ENCODE measurements at regions not wholly inside any gene's neighbourhood (a gene's known extent, or its start where the extent isn't known, plus 50 kb on each side); places are given as distances from the start of the nearest gene placed in this dataset.

GRCh38 chr10:108348215-108348614 is 1183.7 kb upstream of the SORCS1 start:
- Histone ChIP-seq H3F3A (ENCODE audit: insufficient read depth, low read length) (no peaks in the 10 kb centered on the region), H4K20me1 (ENCODE audit: insufficient read depth, low read length) (no peaks in the 10 kb centered on the region), H3K79me2 (ENCODE audit: insufficient read depth, low read length) (no peaks in the 10 kb centered on the region), H3K27ac (ENCODE audit: low read depth, low read length, poor library complexity, severe bottlenecking) (no peak overlapping the region), H3K36me3 (ENCODE audit: insufficient read depth, low read length) (no peaks in the 10 kb centered on the region), H3K4me2 (ENCODE audit: low read length) (no peak overlapping the region), H3K27me3 (ENCODE audit: insufficient read depth, low read length) (no peaks in the 10 kb centered on the region), H3K9me2 (ENCODE audit: low read depth, low read length) (no peaks in the 10 kb centered on the region), H2AFZ (ENCODE audit: low read length) (no peak overlapping the region), H3K9me3 (ENCODE audit: low read length) (no peaks in the 10 kb centered on the region), H3K4me3 (ENCODE audit: low read depth, low read length, poor library complexity, severe bottlenecking) (no peak overlapping the region), H3K4me1 (ENCODE audit: insufficient read depth, low read length, severe bottlenecking) (no peaks in the 10 kb centered on the region), H3K9ac (ENCODE audit: low read length) (no peak overlapping the region)
- TF ChIP-seq EZH2 (IDR thresholded peaks at IDR 0.05; ENCODE audit: borderline replicate concordance, low read length) (no peak), CTCF (IDR thresholded peaks at IDR 0.05; ENCODE audit: low read length) (no peak)

- no peaks in the 10 kb centered on the region for H3K9me2 ChIP-seq (ENCODE audit: low read depth, low read length)
- no peaks in the 10 kb centered on the region for H3K9me3 ChIP-seq (ENCODE audit: low read length)
- no peak overlapping the region for H3K27ac ChIP-seq (ENCODE audit: low read depth, low read length, poor library complexity, severe bottlenecking)
- no peak overlapping the region for H3K9ac ChIP-seq (ENCODE audit: low read length)
- no peaks in the 10 kb centered on the region for H4K20me1 ChIP-seq (ENCODE audit: insufficient read depth, low read length)
- H3F3A ChIP-seq (ENCODE audit: insufficient read depth, low read length), result no peaks in the 10 kb centered on the region
- no peak overlapping the region for H3K4me3 ChIP-seq (ENCODE audit: low read depth, low read length, poor library complexity, severe bottlenecking)
- no peaks in the 10 kb centered on the region for H3K27me3 ChIP-seq (ENCODE audit: insufficient read depth, low read length)
- H3K4me1 ChIP-seq (ENCODE audit: insufficient read depth, low read length, severe bottlenecking), result no peaks in the 10 kb centered on the region
- H2AFZ ChIP-seq (ENCODE audit: low read length), result no peak overlapping the region
- TF ChIP-seq CTCF (IDR thresholded peaks at IDR 0.05; ENCODE audit: low read length), result no peak
- no peak for TF ChIP-seq EZH2 (IDR thresholded peaks at IDR 0.05; ENCODE audit: borderline replicate concordance, low read length)
- H3K4me2 ChIP-seq (ENCODE audit: low read length), result no peak overlapping the region
- no peaks in the 10 kb centered on the region for H3K36me3 ChIP-seq (ENCODE audit: insufficient read depth, low read length)
- no peaks in the 10 kb centered on the region for H3K79me2 ChIP-seq (ENCODE audit: insufficient read depth, low read length)
Measured at GRCh38 chr10:108346066-108346465, 1181.6 kb upstream of the SORCS1 start.

- no peaks in the 10 kb centered on the region for H3K27me3 ChIP-seq (ENCODE audit: insufficient read depth, low read length)
- no peak for TF ChIP-seq CTCF (IDR thresholded peaks at IDR 0.05; ENCODE audit: low read length)
- no peak for TF ChIP-seq EZH2 (IDR thresholded peaks at IDR 0.05; ENCODE audit: borderline replicate concordance, low read length)
- H3K9me2 ChIP-seq (ENCODE audit: low read depth, low read length), result no peaks in the 10 kb centered on the region
- H3K4me3 ChIP-seq (ENCODE audit: low read depth, low read length, poor library complexity, severe bottlenecking), result no peak overlapping the region
- no peaks in the 10 kb centered on the region for H3K9me3 ChIP-seq (ENCODE audit: low read length)
- H3K9ac ChIP-seq (ENCODE audit: low read length), result no peak overlapping the region
- H3K79me2 ChIP-seq (ENCODE audit: insufficient read depth, low read length), result no peaks in the 10 kb centered on the region
- H2AFZ ChIP-seq (ENCODE audit: low read length), result no peak overlapping the region
- no peaks in the 10 kb centered on the region; the same call in 1 of the 2 replicates for H3F3A ChIP-seq (ENCODE audit: insufficient read depth, low read length)
- no peak overlapping the region for H3K27ac ChIP-seq (ENCODE audit: low read depth, low read length, poor library complexity, severe bottlenecking)
- H3K4me2 ChIP-seq (ENCODE audit: low read length), result no peak overlapping the region
- no peaks in the 10 kb centered on the region for H4K20me1 ChIP-seq (ENCODE audit: insufficient read depth, low read length)
- H3K4me1 ChIP-seq (ENCODE audit: insufficient read depth, low read length, severe bottlenecking), result no peaks in the 10 kb centered on the region
- H3K36me3 ChIP-seq (ENCODE audit: insufficient read depth, low read length), result no peaks in the 10 kb centered on the region
Measured at GRCh38 chr10:108338146-108338545, 1173.6 kb upstream of the SORCS1 start.

Data from OCI-LY1 (cell line).